NCI-H2107 treated with DMSO at 0.1 percent for 48 hours (cell line): ENCODE measurements at regions not wholly inside any gene's neighbourhood (a gene's known extent, or its start where the extent isn't known, plus 50 kb on each side); places are given as distances from the start of the nearest gene placed in this dataset.

Source experiments
- DNase-seq: peaks from one replicate; lab custom pipeline; 2025; ENCODE audit not compliant: unreplicated experiment; lab: John Stamatoyannopoulos, UW

- DNase-seq: no peak
Measured at GRCh38 chr7:28360739-28361138, 51.6 kb upstream of the CREB5 start.

GRCh38 chr7:28361551-28361950 lies 50.8 kb upstream of the CREB5 start:
- no peak for DNase-seq

GRCh38 chr7:28362182-28362581 lies 50.1 kb upstream of the CREB5 start:
- no peak for DNase-seq
